PC-9 (cell line): ENCODE measurements at regions not wholly inside any gene's neighbourhood (a gene's known extent, or its start where the extent isn't known, plus 50 kb on each side); places are given as distances from the start of the nearest gene placed in this dataset.

Experiments used
- EZH2 ChIP-seq: fragments of 200-600 bp; sonication (generic); IDR thresholded peaks from 2 replicates; pipeline ENCODE4 v1.8.0; 2017; ENCODE audit warnings: antibody characterized with exemption, low read depth
- TF ChIP-seq, protein P1 (sequence below): fragments of 200-600 bp; sonication (generic); conservative IDR thresholded peaks from 2 replicates; pipeline ENCODE4 v1.6.1; 2017; ENCODE audit warnings: mixed run types, antibody characterized with exemption, mild to moderate bottlenecking, moderate library complexity

DNA sequence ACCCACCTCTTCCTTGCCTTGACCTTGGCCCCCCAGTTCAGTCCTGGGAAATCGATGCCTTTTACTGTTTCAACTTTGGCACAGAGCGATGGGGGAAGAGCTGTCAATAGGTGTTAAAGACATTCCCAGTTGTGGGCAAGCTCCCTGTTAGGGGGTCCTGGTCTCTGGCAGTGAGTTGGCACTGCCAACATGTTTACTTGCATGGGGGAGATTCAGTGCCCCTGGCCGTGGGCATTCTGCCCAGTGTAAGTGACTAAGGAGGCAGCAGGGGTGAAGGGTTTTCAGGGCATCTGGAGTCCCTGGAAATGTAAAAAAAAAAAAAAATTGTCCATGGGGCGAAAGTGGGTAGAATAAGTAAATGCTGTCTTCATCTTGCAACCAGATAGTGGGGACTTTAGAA, 407.0 kb downstream of the PTPRU start:
- TF ChIP-seq, protein P1, sequence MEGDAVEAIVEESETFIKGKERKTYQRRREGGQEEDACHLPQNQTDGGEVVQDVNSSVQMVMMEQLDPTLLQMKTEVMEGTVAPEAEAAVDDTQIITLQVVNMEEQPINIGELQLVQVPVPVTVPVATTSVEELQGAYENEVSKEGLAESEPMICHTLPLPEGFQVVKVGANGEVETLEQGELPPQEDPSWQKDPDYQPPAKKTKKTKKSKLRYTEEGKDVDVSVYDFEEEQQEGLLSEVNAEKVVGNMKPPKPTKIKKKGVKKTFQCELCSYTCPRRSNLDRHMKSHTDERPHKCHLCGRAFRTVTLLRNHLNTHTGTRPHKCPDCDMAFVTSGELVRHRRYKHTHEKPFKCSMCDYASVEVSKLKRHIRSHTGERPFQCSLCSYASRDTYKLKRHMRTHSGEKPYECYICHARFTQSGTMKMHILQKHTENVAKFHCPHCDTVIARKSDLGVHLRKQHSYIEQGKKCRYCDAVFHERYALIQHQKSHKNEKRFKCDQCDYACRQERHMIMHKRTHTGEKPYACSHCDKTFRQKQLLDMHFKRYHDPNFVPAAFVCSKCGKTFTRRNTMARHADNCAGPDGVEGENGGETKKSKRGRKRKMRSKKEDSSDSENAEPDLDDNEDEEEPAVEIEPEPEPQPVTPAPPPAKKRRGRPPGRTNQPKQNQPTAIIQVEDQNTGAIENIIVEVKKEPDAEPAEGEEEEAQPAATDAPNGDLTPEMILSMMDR, result no peak
- TF ChIP-seq EZH2, result no peak
